ENCODE measurements at regions not wholly inside any gene's neighbourhood (a gene's known extent, or its start where the extent isn't known, plus 50 kb on each side); places are given as distances from the start of the nearest gene placed in this dataset.
"Not testable (repeated sequence)": the region's sequence is repeated elsewhere in the genome, so short reads cannot be mapped to it uniquely, and the experiment has no call there.

DNA sequence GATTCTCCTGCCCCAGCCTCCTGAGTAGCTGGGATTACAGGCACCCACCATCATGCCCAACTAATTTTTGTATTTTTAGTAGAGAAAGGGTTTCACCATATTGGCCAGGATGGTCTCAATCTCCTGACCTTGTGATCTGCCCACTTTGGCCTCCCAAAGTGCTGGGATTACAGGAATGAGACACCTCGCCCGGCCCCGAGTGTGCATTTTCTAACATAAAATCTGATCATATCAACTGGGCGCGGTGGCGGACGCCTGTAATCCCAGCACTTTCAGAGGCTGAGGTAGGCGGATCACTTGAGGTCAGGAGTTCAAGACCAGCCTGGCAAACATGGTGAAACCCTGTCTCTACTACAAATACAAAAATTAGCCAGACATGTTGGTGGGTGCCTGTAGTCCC lies 745.5 kb upstream of the TPTE start:
- DNase-seq (ENCODE audit: insufficient read length, low spot score); FAIRE-seq: not testable (repeated sequence)

DNA sequence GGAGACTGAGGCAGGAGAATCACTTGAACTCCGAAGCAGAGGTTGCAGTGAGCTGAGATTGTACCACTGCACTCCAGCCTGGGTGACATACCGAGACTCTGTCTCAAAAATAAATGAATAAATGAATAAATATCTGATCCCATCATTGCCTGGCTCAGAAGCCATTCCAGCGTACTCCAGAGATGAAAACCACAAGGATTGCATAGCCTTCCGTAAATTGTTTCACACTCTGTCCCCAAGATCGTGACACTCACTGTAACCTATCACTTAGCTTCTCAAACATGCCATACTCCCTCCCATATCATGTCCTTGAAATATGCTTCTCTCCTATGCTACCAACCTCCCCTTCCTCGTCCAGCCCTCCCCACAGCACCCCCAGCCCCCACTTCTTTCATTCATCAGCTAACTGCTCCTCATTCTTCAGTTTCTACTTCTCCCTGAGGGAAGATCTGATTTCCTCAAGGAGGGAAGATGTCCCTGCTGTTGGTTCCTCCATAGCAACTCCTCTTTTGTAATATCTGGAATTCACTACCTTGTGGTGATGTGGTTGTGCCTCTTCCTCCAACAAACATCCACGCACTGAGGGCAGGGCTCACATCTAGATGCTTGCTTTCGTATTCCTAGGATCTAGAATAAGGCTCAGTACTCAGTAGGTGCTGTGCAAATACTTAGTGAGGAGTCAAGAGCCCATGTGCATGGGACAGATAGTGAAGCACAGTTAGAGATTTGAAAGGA lies 744.9 kb upstream of the TPTE start:
- not testable (repeated sequence) for DNase-seq (ENCODE audit: insufficient read length, low spot score); FAIRE-seq

DNA sequence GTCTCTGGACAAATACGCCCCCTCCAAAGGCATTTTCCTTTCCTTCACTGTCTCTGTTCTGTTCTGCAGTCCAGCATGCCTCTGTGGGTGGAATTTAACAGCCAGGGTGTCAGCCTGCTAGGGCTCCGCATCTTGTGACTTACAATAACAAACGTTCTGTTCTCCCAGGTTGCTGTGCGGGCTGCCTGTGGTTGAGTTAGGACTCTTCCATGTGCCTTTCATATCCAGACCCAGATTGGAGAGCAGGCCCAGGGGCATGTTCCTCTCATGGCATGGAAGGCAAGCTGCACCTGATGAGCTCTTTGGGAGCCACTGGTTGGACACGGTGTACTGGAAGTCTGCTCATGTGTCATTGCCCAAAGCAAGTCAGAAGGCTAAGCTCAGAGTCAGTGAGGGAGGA lies 742.8 kb upstream of the TPTE start:
- not testable (repeated sequence) for DNase-seq (ENCODE audit: insufficient read length, low spot score); FAIRE-seq

- DNase-seq (ENCODE audit: insufficient read length, low spot score): no peak
- no peak for FAIRE-seq
Observed at GRCh38 chr21:9780441-9780937, 740.9 kb upstream of the TPTE start.

DNA sequence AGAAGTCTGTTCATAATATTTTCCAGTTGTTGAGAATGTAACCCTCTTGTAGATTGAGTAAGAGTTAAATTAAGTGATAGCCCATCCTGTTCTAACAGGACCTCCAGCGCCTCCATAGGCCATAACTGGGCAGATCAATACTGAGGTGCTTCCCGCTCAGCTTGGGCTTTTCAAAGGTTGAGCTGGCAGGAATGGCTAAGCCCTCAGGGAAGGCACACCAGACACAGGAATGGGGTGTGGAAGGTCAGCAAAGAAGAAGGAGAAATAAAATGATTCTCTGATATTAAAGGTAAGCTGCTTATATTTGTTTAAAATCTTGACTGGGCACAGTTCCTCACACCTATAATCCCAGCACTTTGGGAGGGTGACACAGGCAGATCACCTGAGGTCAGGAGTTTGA lies 737.8 kb upstream of the TPTE start:
- DNase-seq (ENCODE audit: insufficient read length, low spot score); FAIRE-seq: not testable (repeated sequence)

GRCh38 chr21:9784201-9784600 lies 737.2 kb upstream of the TPTE start:
- DNase-seq (ENCODE audit: insufficient read length, low spot score); FAIRE-seq: not testable (repeated sequence)

DNA sequence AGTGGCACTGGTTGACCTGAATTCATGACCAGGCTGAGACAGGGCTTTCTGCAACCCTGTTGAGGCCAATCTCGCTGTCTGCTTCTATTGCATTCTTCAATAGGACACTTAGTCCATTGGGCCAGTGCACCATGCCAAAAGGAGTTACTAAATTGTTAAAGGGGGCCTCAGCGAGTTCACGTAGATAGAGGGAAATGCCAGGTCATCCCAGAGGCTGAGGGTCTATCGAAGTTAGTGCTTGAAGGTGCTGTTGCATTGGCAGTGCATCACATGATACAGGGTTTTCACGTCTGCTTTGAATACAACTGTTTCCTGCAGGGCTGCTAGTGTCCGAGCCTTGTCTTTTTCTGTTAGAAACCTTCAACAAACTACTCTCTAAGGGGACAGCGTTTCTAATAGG lies 735.3 kb upstream of the TPTE start:
- FAIRE-seq; DNase-seq (ENCODE audit: insufficient read length, low spot score): not testable (repeated sequence)

- FAIRE-seq; DNase-seq (ENCODE audit: insufficient read length, low spot score): not testable (repeated sequence)
Observed at GRCh38 chr21:9788281-9788680, 733.1 kb upstream of the TPTE start.

- not testable (repeated sequence) for FAIRE-seq; DNase-seq (ENCODE audit: insufficient read length, low spot score)
Observed at GRCh38 chr21:9790354-9790753, 731.0 kb upstream of the TPTE start.

GRCh38 chr21:9791453-9791852 lies 729.9 kb upstream of the TPTE start:
- not testable (repeated sequence) for FAIRE-seq; DNase-seq (ENCODE audit: insufficient read length, low spot score)

GRCh38 chr21:9795291-9795690 lies 726.1 kb upstream of the TPTE start:
- not testable (repeated sequence) for FAIRE-seq; DNase-seq (ENCODE audit: insufficient read length, low spot score)

DNA sequence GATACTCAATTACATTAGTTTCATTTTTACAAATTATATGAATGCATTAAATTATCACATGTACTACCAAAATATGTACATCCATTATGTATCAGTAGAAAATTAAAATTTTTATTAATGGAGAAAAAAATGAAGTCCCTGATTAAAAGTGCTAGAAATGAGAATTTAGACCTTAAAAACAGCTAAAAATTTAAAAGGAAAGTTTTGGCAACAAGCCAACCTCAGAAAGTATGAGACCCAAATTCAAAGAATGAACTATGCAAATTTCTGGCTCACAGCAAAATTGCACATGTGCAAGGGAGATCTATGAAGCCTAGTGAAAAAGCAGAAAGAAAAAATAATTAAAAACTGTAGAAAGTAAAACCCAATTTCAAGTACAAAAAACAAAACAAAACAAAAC lies 725.1 kb upstream of the TPTE start:
- FAIRE-seq; DNase-seq (ENCODE audit: insufficient read length, low spot score): not testable (repeated sequence)

DNA sequence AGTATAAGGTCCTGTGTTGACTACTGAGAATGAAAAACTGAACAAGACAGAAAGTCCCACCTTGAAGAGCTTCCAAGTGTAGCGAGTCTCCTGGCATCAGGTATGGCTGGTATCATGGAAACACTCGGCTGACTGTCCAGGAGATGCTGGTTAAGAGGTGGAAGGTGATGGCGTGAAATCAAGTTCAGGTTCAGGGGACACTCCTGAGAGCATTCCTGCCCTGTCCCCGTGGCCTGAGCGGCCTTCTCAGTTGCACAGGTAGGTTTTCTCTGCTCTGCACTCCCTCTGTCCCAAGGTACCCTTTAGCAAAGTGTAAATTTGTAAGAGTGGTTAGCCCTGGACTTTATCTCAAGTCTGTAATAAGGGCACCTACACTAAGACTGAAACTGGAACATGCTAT lies 713.7 kb upstream of the TPTE start:
- FAIRE-seq: not testable (repeated sequence)

DNA sequence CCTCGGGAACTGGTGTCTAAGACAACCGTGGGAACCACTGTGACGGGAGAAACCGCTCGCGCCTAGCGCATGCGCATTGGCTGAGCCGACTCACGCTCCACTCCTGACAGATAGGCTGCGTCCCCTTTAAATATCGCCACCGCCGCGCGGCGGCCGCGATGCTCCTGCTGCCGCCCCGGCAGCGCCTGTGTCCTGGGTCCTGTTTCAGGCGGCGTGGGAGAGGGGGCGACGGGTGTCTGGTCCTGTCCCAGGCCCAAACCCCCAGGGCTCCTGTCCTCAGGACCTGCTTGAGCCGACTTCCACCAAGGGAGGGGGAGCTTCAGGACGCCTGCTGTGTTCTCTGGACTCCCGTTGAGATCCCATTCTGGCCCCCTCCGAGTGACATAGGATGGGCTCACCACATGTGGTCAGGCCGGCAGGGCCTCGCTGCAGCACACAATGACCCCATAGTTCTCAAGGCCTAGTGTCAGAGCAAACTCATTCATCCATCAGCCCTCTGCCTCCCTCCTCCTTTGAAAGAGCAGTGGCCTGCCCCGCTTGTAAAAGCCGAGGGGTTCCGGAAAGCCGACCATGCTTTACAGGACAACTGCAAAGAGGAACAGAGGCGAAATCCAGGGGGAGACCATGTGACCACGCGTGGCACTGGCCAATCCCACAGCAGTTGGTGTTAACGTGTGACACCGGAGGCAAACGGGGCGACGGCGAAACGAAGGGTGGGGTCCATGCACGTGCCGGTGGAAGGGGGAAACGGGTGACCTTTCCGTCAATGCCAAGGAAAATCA lies 710.0 kb upstream of the TPTE start:
- DNase-seq (ENCODE audit: insufficient read length, low spot score); FAIRE-seq: not testable (repeated sequence)

More for the DNA sequence above, 713.7 kb upstream of the TPTE start:
- not testable (repeated sequence) for DNase-seq (ENCODE audit: insufficient read length, low spot score)

GRCh38 chr21:9812507-9812906 lies 708.9 kb upstream of the TPTE start:
- not testable (repeated sequence) for FAIRE-seq; DNase-seq (ENCODE audit: insufficient read length, low spot score)

- DNase-seq (ENCODE audit: insufficient read length, low spot score); FAIRE-seq: not testable (repeated sequence)
Observed at GRCh38 chr21:9813894-9814814, 707.2 kb upstream of the TPTE start.

DNA sequence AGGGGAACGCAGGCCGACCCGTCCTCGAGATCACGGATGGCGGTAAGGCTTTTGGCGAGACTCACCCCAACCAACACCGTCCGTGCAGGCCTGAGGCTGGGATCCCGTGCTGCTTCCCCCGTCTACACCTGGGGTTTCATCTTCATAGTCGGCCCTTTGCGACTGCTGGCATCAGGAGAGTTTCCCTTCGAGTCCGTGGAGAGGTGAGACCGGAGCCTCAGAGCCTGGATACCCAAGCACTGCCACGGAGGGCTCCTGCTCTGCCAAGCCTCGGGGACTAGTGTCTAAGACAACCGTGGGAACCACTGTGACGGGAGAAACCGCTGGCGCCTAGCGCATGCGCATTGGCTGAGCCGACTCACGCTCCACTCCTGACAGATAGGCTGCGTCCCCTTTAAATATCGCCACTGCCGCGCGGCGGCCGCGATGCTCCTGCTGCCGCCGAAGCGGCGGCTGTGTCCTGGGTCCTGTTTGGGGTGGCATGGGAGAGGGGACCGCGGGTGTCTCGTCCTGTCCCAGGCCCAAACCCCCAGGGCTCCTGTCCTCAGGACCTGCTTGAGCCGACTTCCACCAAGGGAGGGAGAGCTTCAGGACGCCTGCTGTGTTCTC lies 706.1 kb upstream of the TPTE start:
- not testable (repeated sequence) for FAIRE-seq; DNase-seq (ENCODE audit: insufficient read length, low spot score)

DNA sequence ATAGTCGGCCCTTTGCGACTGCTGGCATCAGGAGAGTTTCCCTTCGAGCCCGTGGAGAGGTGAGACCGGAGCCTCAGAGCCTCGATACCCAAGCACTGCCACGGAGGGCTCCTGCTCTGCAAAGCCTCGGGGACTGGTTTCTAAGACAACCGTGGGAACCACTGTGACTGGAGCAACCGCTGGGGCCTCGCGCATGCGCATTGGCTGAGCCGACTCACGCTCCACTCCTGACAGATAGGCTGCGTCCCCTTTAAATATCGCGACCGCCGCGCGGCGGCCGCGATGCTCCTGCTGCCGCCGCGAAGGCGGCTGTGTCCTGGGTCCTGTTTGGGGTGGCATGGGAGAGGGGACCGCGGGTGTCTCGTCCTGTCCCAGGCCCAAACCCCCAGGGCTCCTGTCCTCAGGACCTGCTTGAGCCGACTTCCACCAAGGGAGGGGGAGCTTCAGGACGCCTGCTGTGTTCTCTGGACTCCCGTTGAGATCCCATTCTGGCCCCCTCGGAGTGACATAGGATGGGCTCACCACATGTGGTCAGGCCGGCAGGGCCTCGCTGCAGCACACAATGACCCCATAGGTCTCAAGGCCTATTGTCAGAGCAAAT lies 704.5 kb upstream of the TPTE start:
- not testable (repeated sequence) for DNase-seq (ENCODE audit: insufficient read length, low spot score); FAIRE-seq

- DNase-seq (ENCODE audit: insufficient read length, low spot score); FAIRE-seq: not testable (repeated sequence)
Observed at GRCh38 chr21:9817841-9818441, 703.4 kb upstream of the TPTE start.

Data from GM19239 (cell line).